SK-N-MC (cell line): ENCODE measurements at regions not wholly inside any gene's neighbourhood (a gene's known extent, or its start where the extent isn't known, plus 50 kb on each side); places are given as distances from the start of the nearest gene placed in this dataset.

Experiments
- EZH2 ChIP-seq: fragments of 200-600 bp; sonication (generic); IDR thresholded peaks from one replicate; pipeline ENCODE4 v1.6.1; 2017; ENCODE audit warnings: antibody characterized with exemption
- POLR2AphosphoS5 ChIP-seq: IDR thresholded peaks from 2 replicates; pipeline ENCODE4 v1.6.1; 2012; ENCODE audit warnings: mild to moderate bottlenecking, low read depth, low read length, borderline replicate concordance

- TF ChIP-seq POLR2AphosphoS5: no peak
- no peak for TF ChIP-seq EZH2
Observed at GRCh38 chr12:24455811-24456210, 493.1 kb downstream of the BCAT1 start.
